ENCODE measurements at regions not wholly inside any gene's neighbourhood (a gene's known extent, or its start where the extent isn't known, plus 50 kb on each side); places are given as distances from the start of the nearest gene placed in this dataset.
A peak's percentile ranks its signal among the peaks of the same experiment; 100 is the strongest.

- peak; percentile 98 for FAIRE-seq
Measured at GRCh38 chr3:22117751-22118346, 366.8 kb upstream of the ZNF385D start.

- no peak for FAIRE-seq
Measured at GRCh38 chr3:22118542-22118941, 367.5 kb upstream of the ZNF385D start.

GRCh38 chr3:22121068-22121701, 370.2 kb upstream of the ZNF385D start:
- FAIRE-seq = no peak

GRCh38 chr3:22122567-22122966, 371.6 kb upstream of the ZNF385D start:
- FAIRE-seq = no peak

GRCh38 chr3:22129101-22129500, 378.1 kb upstream of the ZNF385D start:
- no peak for FAIRE-seq

GRCh38 chr3:22141769-22142168, 390.8 kb upstream of the ZNF385D start:
- FAIRE-seq = no peak

- no peak for FAIRE-seq
Measured at GRCh38 chr3:22147161-22147560, 396.2 kb upstream of the ZNF385D start.

- no peak for FAIRE-seq
Measured at GRCh38 chr3:22156868-22157267, 405.9 kb upstream of the ZNF385D start.

GRCh38 chr3:22157848-22158247, 406.8 kb upstream of the ZNF385D start:
- FAIRE-seq = no peak

GRCh38 chr3:22159004-22159695, 408.1 kb upstream of the ZNF385D start:
- FAIRE-seq = no peak

- no peak for FAIRE-seq
Measured at GRCh38 chr3:22161315-22161714, 410.3 kb upstream of the ZNF385D start.

- peak; percentile 70 for FAIRE-seq
Measured at GRCh38 chr3:22170370-22170769, 419.4 kb upstream of the ZNF385D start.

- FAIRE-seq = no peak
Measured at GRCh38 chr3:22172964-22173363, 422.0 kb upstream of the ZNF385D start.

GRCh38 chr3:22175947-22176346, 424.9 kb upstream of the ZNF385D start:
- peak; percentile 74 for FAIRE-seq

GRCh38 chr3:22176911-22177310, 425.9 kb upstream of the ZNF385D start:
- no peak for FAIRE-seq

- FAIRE-seq = no peak
Measured at GRCh38 chr3:22189616-22190015, 438.6 kb upstream of the ZNF385D start.

- FAIRE-seq = no peak
Measured at GRCh38 chr3:22199095-22199494, 448.1 kb upstream of the ZNF385D start.

GRCh38 chr3:22208844-22209243, 457.8 kb upstream of the ZNF385D start:
- no peak for FAIRE-seq

- FAIRE-seq = no peak
Measured at GRCh38 chr3:22209578-22209977, 458.6 kb upstream of the ZNF385D start.

- no peak for FAIRE-seq
Measured at GRCh38 chr3:22210693-22211092, 459.7 kb upstream of the ZNF385D start.

- FAIRE-seq = no peak
Measured at GRCh38 chr3:22216601-22217000, 465.6 kb upstream of the ZNF385D start.

- no peak for FAIRE-seq
Measured at GRCh38 chr3:22225161-22225560, 474.2 kb upstream of the ZNF385D start.

- no peak for FAIRE-seq
Measured at GRCh38 chr3:22228705-22229104, 477.7 kb upstream of the ZNF385D start.

GRCh38 chr3:22231061-22231460, 480.1 kb upstream of the ZNF385D start:
- no peak for FAIRE-seq
